Mucosa of descending colon (tissue), 3 donors: ENCODE measurements at regions not wholly inside any gene's neighbourhood (a gene's known extent, or its start where the extent isn't known, plus 50 kb on each side); places are given as distances from the start of the nearest gene placed in this dataset.

ENCODE experiments used
- ATAC-seq: fragments of 200-7000 bp; cut with Tn5 transposase; one replicate; pipeline ENCODE4 v1.9.1; 2020; ENCODE audit warnings: mild to moderate bottlenecking, moderate library complexity
- DNase-seq, 3 donors: peaks; one replicate each; pipeline ENCODE4 v3.0.0-alpha.2; 2020
- H3K36me3 ChIP-seq: fragments of 200-600 bp; one replicate; pipeline ENCODE4 v1.8.0; 2021; ENCODE audit warnings: low read depth, mild to moderate bottlenecking
- H3K4me1 ChIP-seq: fragments of 200-600 bp; one replicate; pipeline ENCODE4 v1.8.0; 2021; ENCODE audit warnings: low read depth, mild to moderate bottlenecking
- H3K4me3 ChIP-seq: fragments of 200-600 bp; one replicate; pipeline ENCODE4 v1.8.0; 2021; ENCODE audit warnings: mild to moderate bottlenecking
- H3K9me3 ChIP-seq: fragments of 200-600 bp; one replicate; pipeline ENCODE4 v1.8.0; 2021; ENCODE audit warnings: mild to moderate bottlenecking
- CTCF ChIP-seq: fragments of 200-600 bp; IDR thresholded peaks from one replicate; pipeline ENCODE4 v1.8.0; 2022; ENCODE audit warnings: antibody characterized with exemption, mild to moderate bottlenecking
- intact Hi-C, 2 donors: fragments of 100-400 bp; cut with DNase I in 1 of 2; cut with micrococcal nuclease in 1 of 2; formaldehyde crosslinking; loops; one replicate each; pipeline versions ENCODE4 v1.11.0 to v1.11.1; 2022; cut with DNase I, micrococcal nuclease
- donor health status: DM: no; HTN: no; CAD: no; lungs with moderate emphysema.
- donor health status: DM: no; HTN: no; CAD: no.
- donor health status: DM: no; HTN: yes; CAD: no.

GRCh38 chr20:51158226-51158625 lies 135.3 kb upstream of the KCNG1 start:
- no peak for ATAC-seq
- no peaks in the 10 kb centered on the region for H3K4me1 ChIP-seq
- TF ChIP-seq CTCF = no peak
- intact Hi-C loops = no loop called here
- H3K36me3 ChIP-seq = no peaks in the 10 kb centered on the region
- DNase-seq = no peak
- H3K4me3 ChIP-seq = no peak overlapping the region
- H3K9me3 ChIP-seq = no peaks in the 10 kb centered on the region

DNA sequence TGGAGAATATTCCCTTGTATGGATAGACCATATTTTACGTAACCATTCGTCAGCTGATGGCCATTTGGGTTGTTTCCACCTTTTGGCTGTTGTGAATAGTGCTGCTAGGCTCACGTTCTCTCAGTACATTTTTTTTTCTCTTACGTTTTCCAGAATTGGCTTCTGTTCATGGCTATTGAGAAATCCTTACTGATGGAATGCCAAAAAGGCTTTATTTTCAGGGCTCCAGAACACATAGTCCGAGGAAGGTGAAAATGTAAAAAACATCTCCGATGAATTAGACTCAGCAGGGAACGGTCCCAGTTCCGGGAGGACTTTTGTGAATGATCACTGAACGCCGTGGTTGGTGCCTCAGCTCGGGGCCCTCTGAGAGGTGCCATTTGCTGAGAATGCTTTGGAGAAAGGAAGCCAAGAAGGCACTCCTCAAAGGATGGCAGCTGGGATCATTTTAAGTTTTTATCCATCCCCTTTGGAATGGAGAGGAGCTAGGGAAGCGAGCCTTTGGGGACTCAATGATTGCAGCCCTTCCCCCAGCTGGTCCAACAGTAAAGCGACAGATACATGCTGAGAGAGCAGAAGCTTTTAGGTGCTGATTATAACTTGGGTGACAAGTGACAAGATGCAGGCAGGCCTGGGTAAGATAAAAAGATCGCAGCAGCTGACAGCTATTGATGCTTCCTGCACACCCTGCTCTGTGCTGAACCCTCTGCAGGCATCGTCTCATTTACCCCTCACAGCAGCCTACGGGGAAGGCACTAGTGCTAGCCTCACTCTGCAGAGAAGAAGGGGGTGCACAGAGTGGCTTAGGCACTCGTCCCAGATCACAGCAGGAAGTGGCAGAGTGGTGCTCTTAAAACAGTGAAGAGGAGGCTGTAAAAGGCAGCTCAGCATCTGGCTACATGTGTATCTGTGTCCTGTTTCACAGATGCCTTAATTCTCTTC lies 133.4 kb upstream of the KCNG1 start:
- H3K4me1 ChIP-seq = no peaks in the 10 kb centered on the region
- no peak for DNase-seq
- no peak for TF ChIP-seq CTCF
- no peak overlapping the region for H3K4me3 ChIP-seq
- H3K9me3 ChIP-seq = no peaks in the 10 kb centered on the region
- intact Hi-C loops = no loop called here
- ATAC-seq = no peak
- H3K36me3 ChIP-seq = no peaks in the 10 kb centered on the region

DNA sequence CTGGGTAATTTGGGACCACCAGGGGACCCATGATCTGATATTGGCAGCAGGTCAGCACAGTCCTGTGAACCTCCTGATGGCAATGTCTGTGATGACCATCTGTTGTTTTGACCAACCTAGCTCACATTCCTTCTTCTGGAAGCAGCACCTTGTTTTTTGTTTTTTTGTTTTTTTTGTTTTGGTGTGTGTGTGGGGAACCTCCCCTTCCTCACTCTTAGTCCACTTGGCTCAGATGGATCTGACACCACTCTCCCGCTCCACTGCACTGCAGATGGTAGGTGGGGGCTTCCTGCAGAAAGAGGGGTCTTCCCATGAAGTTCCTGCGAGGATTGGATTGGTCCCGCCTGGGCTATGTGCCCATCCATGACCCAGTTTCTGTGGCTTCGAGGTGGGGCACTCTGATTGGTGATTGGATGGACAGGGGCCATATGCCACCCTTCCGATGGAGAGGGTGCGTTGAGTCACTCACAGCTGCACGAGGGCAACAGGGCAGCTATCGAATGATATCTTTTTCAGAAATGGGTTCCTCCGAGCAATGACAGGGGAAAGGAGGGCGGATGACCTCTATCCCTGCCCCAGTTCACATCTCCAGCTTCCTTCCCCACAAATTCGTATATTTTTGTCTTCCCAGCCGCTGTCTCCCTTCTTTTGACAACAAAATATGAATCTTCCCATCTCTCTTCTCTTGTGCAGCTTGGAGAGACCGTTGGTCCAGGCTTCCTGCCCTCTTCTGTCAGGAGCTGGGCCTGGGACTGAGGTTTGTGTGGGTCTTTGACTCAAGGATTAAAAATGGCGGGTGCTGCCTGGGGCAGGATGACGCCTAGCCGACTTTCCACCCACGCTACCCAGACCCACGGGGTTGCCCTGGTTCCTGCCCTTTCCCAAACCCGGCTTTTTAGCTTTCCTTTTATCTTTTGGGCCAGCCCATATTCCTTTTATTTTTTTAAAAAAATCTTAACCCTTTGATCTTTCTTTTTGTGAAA lies 132.1 kb upstream of the KCNG1 start:
- Histone ChIP-seq H3K4me1 (no peaks in the 10 kb centered on the region), H3K9me3 (no peaks in the 10 kb centered on the region), H3K4me3 (no peak overlapping the region), H3K36me3 (no peaks in the 10 kb centered on the region)
- no peak for TF ChIP-seq CTCF
- intact Hi-C loops = no loop called here
- no peak for ATAC-seq
- DNase-seq = no peak

DNA sequence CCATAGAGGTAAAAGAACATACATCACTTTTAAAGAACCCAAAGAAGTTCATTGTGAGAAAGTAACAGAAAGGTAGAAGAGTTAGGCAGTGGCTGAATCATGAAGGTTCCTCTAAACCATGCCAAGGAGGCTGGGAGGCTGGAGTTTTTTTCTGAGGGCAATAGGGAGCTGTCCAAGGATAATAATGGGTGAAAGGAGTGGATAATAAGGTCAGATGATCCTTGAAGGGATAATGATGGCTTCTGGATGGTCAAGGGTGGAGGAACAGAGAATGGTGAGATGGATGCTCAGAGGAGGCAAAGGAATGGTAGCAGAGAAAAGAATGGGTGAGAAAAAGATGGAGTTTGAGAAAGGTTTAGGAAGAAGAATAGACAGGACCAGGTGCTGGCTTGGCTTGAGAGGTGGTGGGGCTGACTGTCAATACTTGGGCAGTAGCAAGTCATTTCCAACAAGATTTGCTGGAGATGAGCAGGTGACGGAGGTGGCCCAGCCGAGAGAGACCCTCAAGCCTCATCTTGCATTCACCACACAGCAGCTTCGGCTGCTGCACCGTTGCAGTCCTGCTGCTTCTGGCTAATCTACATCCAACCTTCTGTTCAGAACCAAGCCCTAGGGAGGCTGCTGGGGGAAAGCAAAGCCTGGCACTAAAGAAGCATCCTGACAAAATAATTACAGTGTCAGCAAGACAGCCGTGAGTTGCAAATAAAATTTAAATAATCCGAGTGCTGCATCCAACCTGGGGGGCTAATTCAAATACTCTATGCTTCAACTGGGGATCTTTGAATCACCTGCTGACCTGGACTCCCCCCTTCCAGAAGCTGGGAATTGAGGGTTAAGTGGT lies 131.2 kb upstream of the KCNG1 start:
- Histone ChIP-seq H3K9me3 (no peaks in the 10 kb centered on the region), H3K4me1 (no peaks in the 10 kb centered on the region), H3K4me3 (no peak overlapping the region), H3K36me3 (no peaks in the 10 kb centered on the region)
- no peak for TF ChIP-seq CTCF
- ATAC-seq = no peak
- intact Hi-C loops = no loop called here
- no peak for DNase-seq

DNA sequence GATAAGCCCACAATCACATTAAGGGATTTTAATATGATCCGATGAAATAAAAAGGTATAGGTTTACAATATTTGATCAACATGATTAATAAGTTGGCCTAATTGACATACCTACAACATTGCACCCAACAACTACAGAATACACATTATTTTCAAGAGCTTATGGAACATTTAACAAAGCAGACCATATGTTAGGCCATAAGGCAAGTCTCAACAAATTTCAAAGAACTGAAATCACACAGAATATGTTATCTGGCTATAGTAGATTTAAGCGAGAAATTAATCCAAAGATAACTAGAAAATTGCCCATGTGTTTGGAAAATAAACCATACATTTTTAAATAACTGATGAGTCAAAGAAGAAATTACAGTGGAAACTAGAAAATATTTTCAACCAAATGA lies 126.0 kb upstream of the KCNG1 start:
- ATAC-seq = no peak
- TF ChIP-seq CTCF = no peak
- H3K4me3 ChIP-seq = no peak overlapping the region
- no peaks in the 10 kb centered on the region for H3K9me3 ChIP-seq
- DNase-seq = no peak
- no peaks in the 10 kb centered on the region for H3K36me3 ChIP-seq
- H3K4me1 ChIP-seq = no peaks in the 10 kb centered on the region
- intact Hi-C loops = no loop called here
